Astrocyte (in vitro differentiated cells and primary cell): ENCODE measurements at regions not wholly inside any gene's neighbourhood (a gene's known extent, or its start where the extent isn't known, plus 50 kb on each side); places are given as distances from the start of the nearest gene placed in this dataset.

Experiments
- DNase-seq: peaks from one replicate; pipeline ENCODE4 v3.0.0-alpha.2; 2010; ENCODE audit warnings: low read depth
- FAIRE-seq: peaks from 2 replicates; lab custom pipeline; 2011; peaks lifted over from hg19 to GRCh38; lab: Jason Lieb, UNC
- H2AFZ ChIP-seq: 2 replicates; pipeline ENCODE4 v1.6.0; 2012; ENCODE audit warnings: low read depth, low read length, inconsistent platforms
- H3K27ac ChIP-seq: 2 replicates; pipeline ENCODE4 v1.5.1; 2011; ENCODE audit warnings: low read depth, low read length, inconsistent platforms
- H3K27me3 ChIP-seq: 2 replicates; pipeline ENCODE4 v1.6.0; 2011; ENCODE audit warnings: low read length, inconsistent platforms; ENCODE audit not compliant: insufficient read depth
- H3K36me3 ChIP-seq: 2 replicates; pipeline ENCODE4 v1.5.1; 2011; ENCODE audit warnings: low read length, inconsistent platforms; ENCODE audit not compliant: insufficient read depth
- H3K4me1 ChIP-seq: 2 replicates; pipeline ENCODE4 v1.5.1; 2011; ENCODE audit warnings: low read length, inconsistent platforms; ENCODE audit not compliant: insufficient read depth
- H3K4me2 ChIP-seq: 2 replicates; pipeline ENCODE4 v1.6.0; 2012; ENCODE audit warnings: low read length, inconsistent platforms
- H3K4me3 ChIP-seq: 2 replicates; pipeline ENCODE4 v1.5.1; 2011; ENCODE audit warnings: low read depth, mild to moderate bottlenecking, low read length, inconsistent platforms; ENCODE audit not compliant: insufficient read depth
- H3K79me2 ChIP-seq: 2 replicates; pipeline ENCODE4 v1.6.0; 2012; ENCODE audit warnings: mild to moderate bottlenecking, low read length, inconsistent platforms; ENCODE audit not compliant: insufficient read depth
- H3K9ac ChIP-seq: 2 replicates; pipeline ENCODE4 v1.6.0; 2012; ENCODE audit warnings: mild to moderate bottlenecking, low read length, inconsistent platforms
- H3K9me3 ChIP-seq: 2 replicates; pipeline ENCODE4 v1.5.1; 2012; ENCODE audit warnings: low read depth, mild to moderate bottlenecking, low read length, inconsistent platforms; ENCODE audit not compliant: insufficient read depth
- H4K20me1 ChIP-seq: 2 replicates; pipeline ENCODE4 v1.6.0; 2012; ENCODE audit warnings: low read length, inconsistent platforms; ENCODE audit not compliant: insufficient read depth
- H3K27ac Mint-ChIP-seq: one replicate; pipeline ENCODE4 v1.8.0; 2021; ENCODE audit warnings: mild to moderate bottlenecking, mixed read lengths; ENCODE audit not compliant: unreplicated experiment
- H3K27me3 Mint-ChIP-seq: one replicate; pipeline ENCODE4 v1.8.0; 2021; ENCODE audit warnings: low read depth, mixed read lengths; ENCODE audit not compliant: unreplicated experiment
- H3K36me3 Mint-ChIP-seq: one replicate; pipeline ENCODE4 v1.8.0; 2021; ENCODE audit warnings: low read depth, mixed read lengths; ENCODE audit not compliant: unreplicated experiment
- H3K4me1 Mint-ChIP-seq: one replicate; pipeline ENCODE4 v1.8.0; 2021; ENCODE audit warnings: low read depth, mixed read lengths; ENCODE audit not compliant: unreplicated experiment
- H3K4me3 Mint-ChIP-seq: one replicate; pipeline ENCODE4 v1.8.0; 2021; ENCODE audit warnings: mild to moderate bottlenecking, moderate library complexity, mixed read lengths; ENCODE audit not compliant: unreplicated experiment
- H3K9me3 Mint-ChIP-seq: one replicate; pipeline ENCODE4 v1.8.0; 2021; ENCODE audit warnings: mild to moderate bottlenecking, mixed read lengths; ENCODE audit not compliant: unreplicated experiment
- EZH2 ChIP-seq: IDR thresholded peaks from 2 replicates; pipeline ENCODE4 v1.6.1; 2012; ENCODE audit warnings: mild to moderate bottlenecking, low read length, inconsistent platforms; ENCODE audit not compliant: insufficient read depth
- TF ChIP-seq, protein P1 (sequence below): IDR thresholded peaks from 2 replicates; pipeline ENCODE4 v1.5.1; 2011; ENCODE audit warnings: low read depth, mild to moderate bottlenecking, inconsistent platforms, low read length, moderate library complexity; ENCODE audit not compliant: insufficient read depth

DNA sequence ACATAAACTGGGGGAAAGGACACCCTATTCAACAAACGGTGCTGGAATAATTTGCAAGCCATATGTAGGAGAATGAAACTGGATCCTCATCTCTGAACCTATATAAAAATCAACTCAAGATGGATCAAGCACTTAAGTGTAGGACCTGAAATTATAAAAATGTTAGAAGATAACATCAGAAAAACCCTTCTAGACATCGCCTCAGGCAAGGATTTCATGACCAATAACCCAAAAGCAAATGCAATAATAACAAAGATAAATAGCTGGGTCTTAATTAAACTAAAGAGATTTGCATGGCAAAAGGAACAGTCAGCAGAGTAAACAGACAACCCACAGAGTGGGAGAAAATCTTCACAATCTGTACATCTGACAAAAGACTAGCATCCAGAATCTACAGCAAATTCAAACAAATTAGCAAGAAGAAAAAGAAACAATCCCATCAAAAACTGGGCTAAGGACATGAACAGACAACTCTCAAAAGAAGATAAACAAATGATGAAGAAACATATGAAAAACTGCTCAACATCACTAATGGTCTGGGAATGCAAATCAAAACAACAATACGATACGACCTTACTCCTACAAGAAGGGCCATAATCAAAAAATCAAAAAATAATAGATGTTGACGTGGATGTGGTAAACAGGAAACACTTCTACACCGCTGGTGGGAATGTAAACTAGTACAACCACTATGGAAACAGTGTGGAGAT lies 408.7 kb downstream of the CNTN6 start:
- Histone ChIP-seq H3K9me3 (no peaks in the 10 kb centered on the region), H3K4me1 (no peaks in the 10 kb centered on the region), H4K20me1 (no peaks in the 10 kb centered on the region), H3K4me3 (no peak overlapping the region), H3K79me2 (no peaks in the 10 kb centered on the region), H3K36me3 (no peaks in the 10 kb centered on the region), H3K27ac (no peak overlapping the region), H3K4me2 (no peak overlapping the region), H3K9ac (no peak overlapping the region), H3K27me3 (no peaks in the 10 kb centered on the region), H2AFZ (no peak overlapping the region)
- H3K4me1 Mint-ChIP-seq: no peaks in the 10 kb centered on the region
- H3K36me3 Mint-ChIP-seq: no peaks in the 10 kb centered on the region
- no peak overlapping the region for H3K4me3 Mint-ChIP-seq
- FAIRE-seq (no peak), DNase-seq (no peak)
- H3K9me3 Mint-ChIP-seq: peaks cover 4% of the 10 kb centered on the region
- TF ChIP-seq, protein P1, sequence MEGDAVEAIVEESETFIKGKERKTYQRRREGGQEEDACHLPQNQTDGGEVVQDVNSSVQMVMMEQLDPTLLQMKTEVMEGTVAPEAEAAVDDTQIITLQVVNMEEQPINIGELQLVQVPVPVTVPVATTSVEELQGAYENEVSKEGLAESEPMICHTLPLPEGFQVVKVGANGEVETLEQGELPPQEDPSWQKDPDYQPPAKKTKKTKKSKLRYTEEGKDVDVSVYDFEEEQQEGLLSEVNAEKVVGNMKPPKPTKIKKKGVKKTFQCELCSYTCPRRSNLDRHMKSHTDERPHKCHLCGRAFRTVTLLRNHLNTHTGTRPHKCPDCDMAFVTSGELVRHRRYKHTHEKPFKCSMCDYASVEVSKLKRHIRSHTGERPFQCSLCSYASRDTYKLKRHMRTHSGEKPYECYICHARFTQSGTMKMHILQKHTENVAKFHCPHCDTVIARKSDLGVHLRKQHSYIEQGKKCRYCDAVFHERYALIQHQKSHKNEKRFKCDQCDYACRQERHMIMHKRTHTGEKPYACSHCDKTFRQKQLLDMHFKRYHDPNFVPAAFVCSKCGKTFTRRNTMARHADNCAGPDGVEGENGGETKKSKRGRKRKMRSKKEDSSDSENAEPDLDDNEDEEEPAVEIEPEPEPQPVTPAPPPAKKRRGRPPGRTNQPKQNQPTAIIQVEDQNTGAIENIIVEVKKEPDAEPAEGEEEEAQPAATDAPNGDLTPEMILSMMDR: no peak
- TF ChIP-seq EZH2: no peak
- no peak overlapping the region for H3K27ac Mint-ChIP-seq
- H3K27me3 Mint-ChIP-seq: no peaks in the 10 kb centered on the region

GRCh38 chr3:1506090-1506489 lies 413.3 kb downstream of the CNTN6 start:
- no peaks in the 10 kb centered on the region for H3K9me3 ChIP-seq
- no peak for FAIRE-seq
- no peaks in the 10 kb centered on the region for H4K20me1 ChIP-seq
- TF ChIP-seq, protein P1: no peak
- TF ChIP-seq EZH2: no peak
- no peak overlapping the region for H3K27ac ChIP-seq
- H3K27me3 Mint-ChIP-seq: no peaks in the 10 kb centered on the region
- H3K4me1 ChIP-seq: no peaks in the 10 kb centered on the region
- no peaks in the 10 kb centered on the region for H3K36me3 Mint-ChIP-seq
- H3K27ac Mint-ChIP-seq: no peak overlapping the region
- no peak overlapping the region for H3K4me3 ChIP-seq
- H2AFZ ChIP-seq: no peak overlapping the region
- no peak overlapping the region for H3K4me2 ChIP-seq
- no peaks in the 10 kb centered on the region for H3K27me3 ChIP-seq
- H3K4me3 Mint-ChIP-seq: no peak overlapping the region
- H3K36me3 ChIP-seq: no peaks in the 10 kb centered on the region
- no peak for DNase-seq
- H3K79me2 ChIP-seq: no peaks in the 10 kb centered on the region
- H3K9ac ChIP-seq: no peak overlapping the region
- no peaks in the 10 kb centered on the region for H3K9me3 Mint-ChIP-seq
- no peaks in the 10 kb centered on the region for H3K4me1 Mint-ChIP-seq

DNA sequence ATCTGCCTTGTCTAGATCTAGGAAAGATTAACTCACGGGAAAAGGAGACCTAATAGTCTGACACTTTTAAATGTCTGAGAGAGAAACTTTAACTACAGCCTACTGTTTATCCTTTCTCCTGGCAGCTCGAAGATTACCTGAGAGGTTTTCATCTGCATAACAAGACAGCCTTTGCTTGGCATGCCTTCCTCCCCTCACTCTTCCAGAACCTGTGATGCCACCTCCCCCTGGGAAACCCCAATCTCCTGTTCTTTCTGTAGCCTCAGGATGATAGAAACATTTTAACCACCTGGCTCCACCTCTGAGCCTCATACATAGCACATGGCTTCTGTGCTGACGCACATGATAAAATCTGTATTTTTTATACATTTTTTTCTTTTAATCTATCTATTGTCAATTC lies 420.8 kb downstream of the CNTN6 start:
- Mint-ChIP-seq H3K4me1 (no peaks in the 10 kb centered on the region), H3K9me3 (peaks cover 4% of the 10 kb centered on the region), H3K27ac (no peak overlapping the region), H3K27me3 (no peaks in the 10 kb centered on the region), H3K4me3 (no peak overlapping the region), H3K36me3 (no peaks in the 10 kb centered on the region)
- H3K9ac ChIP-seq: no peak overlapping the region
- H3K4me1 ChIP-seq: no peaks in the 10 kb centered on the region
- DNase-seq (no peak), FAIRE-seq (no peak)
- H3K27me3 ChIP-seq: no peaks in the 10 kb centered on the region
- H3K27ac ChIP-seq: no peak overlapping the region
- no peak for TF ChIP-seq EZH2
- TF ChIP-seq, protein P1: no peak
- peaks cover 2% of the 10 kb centered on the region for H3K9me3 ChIP-seq
- H3K4me3 ChIP-seq: no peak overlapping the region
- H4K20me1 ChIP-seq: no peaks in the 10 kb centered on the region
- H3K36me3 ChIP-seq: no peaks in the 10 kb centered on the region
- H2AFZ ChIP-seq: no peak overlapping the region
- no peak overlapping the region for H3K4me2 ChIP-seq
- H3K79me2 ChIP-seq: no peaks in the 10 kb centered on the region
